Mesendoderm (in vitro differentiated cells): ENCODE measurements at regions not wholly inside any gene's neighbourhood (a gene's known extent, or its start where the extent isn't known, plus 50 kb on each side); places are given as distances from the start of the nearest gene placed in this dataset.
A peak's percentile ranks its signal among the peaks of the same experiment; 100 is the strongest.

Source experiments
- DNase-seq: peaks from one replicate; pipeline ENCODE4 v3.0.0; 2013
- H2AK5ac ChIP-seq: 2 replicates; pipeline ENCODE4 v1.6.1; 2013; ENCODE audit warnings: low read length, inconsistent platforms
- H2BK120ac ChIP-seq: 2 replicates; pipeline ENCODE4 v1.6.1; 2013; ENCODE audit warnings: low read depth, mild to moderate bottlenecking, low read length, moderate library complexity, mixed read lengths
- H2BK15ac ChIP-seq: replicated peaks from 2 replicates; pipeline ENCODE4 v1.6.1; 2013; ENCODE audit warnings: low read depth, mild to moderate bottlenecking, moderate library complexity
- H2BK5ac ChIP-seq: 2 replicates; pipeline ENCODE4 v1.6.1; 2013; ENCODE audit warnings: low read length, inconsistent platforms
- H3K18ac ChIP-seq: 2 replicates; pipeline ENCODE4 v1.6.1; 2013; ENCODE audit warnings: mild to moderate bottlenecking, low read length, mixed read lengths
- H3K23ac ChIP-seq: one replicate; pipeline ENCODE4 v1.6.1; 2013; ENCODE audit warnings: low read length
- H3K27ac ChIP-seq: 2 replicates; pipeline ENCODE4 v1.5.1; 2013; ENCODE audit warnings: low read depth, mild to moderate bottlenecking, inconsistent platforms, low read length, moderate library complexity
- H3K27me3 ChIP-seq: 2 replicates; pipeline ENCODE4 v1.6.1; 2013; ENCODE audit warnings: low read length, control low read depth, mild to moderate bottlenecking, inconsistent platforms; ENCODE audit not compliant: insufficient read depth, poor library complexity
- H3K36me3 ChIP-seq: 2 replicates; pipeline ENCODE4 v1.6.1; 2013; ENCODE audit warnings: low read length, inconsistent platforms; ENCODE audit not compliant: control insufficient read depth, insufficient read depth
- H3K4ac ChIP-seq: one replicate; pipeline ENCODE4 v1.6.1; 2013; ENCODE audit warnings: low read depth, mild to moderate bottlenecking, low read length, moderate library complexity
- H3K4me1 ChIP-seq: 2 replicates; pipeline ENCODE4 v1.6.1; 2013; ENCODE audit warnings: low read depth, low read length, inconsistent platforms; ENCODE audit not compliant: control insufficient read depth
- H3K4me2 ChIP-seq: 2 replicates; pipeline ENCODE4 v1.6.1; 2013; ENCODE audit warnings: low read length
- H3K4me3 ChIP-seq: 2 replicates; pipeline ENCODE4 v1.5.1; 2013; ENCODE audit warnings: mild to moderate bottlenecking, low read length
- H3K56ac ChIP-seq: one replicate; pipeline ENCODE4 v1.6.1; 2013; ENCODE audit warnings: low read length
- H3K79me1 ChIP-seq: 2 replicates; pipeline ENCODE4 v1.6.1; 2013; ENCODE audit warnings: low read length, inconsistent platforms
- H3K79me2 ChIP-seq: 2 replicates; pipeline ENCODE4 v1.6.1; 2013; ENCODE audit warnings: mild to moderate bottlenecking, low read length; ENCODE audit not compliant: control insufficient read depth, insufficient read depth
- H3K9ac ChIP-seq: 2 replicates; pipeline ENCODE4 v1.6.1; 2013; ENCODE audit warnings: low read length, inconsistent platforms
- H4K5ac ChIP-seq: one replicate; pipeline ENCODE4 v1.6.1; 2013; ENCODE audit warnings: low read length
- H4K8ac ChIP-seq: one replicate; pipeline ENCODE4 v1.6.1; 2013; ENCODE audit warnings: low read depth, mild to moderate bottlenecking, control low read depth, low read length, moderate library complexity
- WGBS: extraction: QIAGEN DNeasy Blood & Tissue Kit; methylation state at CpG from one replicate; pipeline ENCODE4 v1.1.7; 2013; ENCODE audit warnings: low lambda C conversion rate, missing lambda C conversion rate; ENCODE audit not compliant: insufficient coverage; ENCODE audit errors: extremely low coverage; 5-methylcytosine and 5-hydroxymethylcytosine counted together

GRCh38 chr4:18234108-18234507 is 212.6 kb upstream of the LCORL start:
- Histone ChIP-seq H3K18ac (no peak overlapping the region), H2BK5ac (no peak overlapping the region), H4K8ac (no peak overlapping the region), H3K4me3 (no peak overlapping the region), H3K4me2 (no peak overlapping the region), H3K23ac (no peak overlapping the region), H3K4ac (no peak overlapping the region), H4K5ac (no peak overlapping the region), H3K27me3 (no peaks in the 10 kb centered on the region), H3K4me1 (no peaks in the 10 kb centered on the region), H3K79me2 (no peaks in the 10 kb centered on the region), H3K36me3 (no peaks in the 10 kb centered on the region), H2AK5ac (no peak overlapping the region), H3K27ac (no peak overlapping the region), H2BK120ac (no peak overlapping the region), H3K56ac (no peak overlapping the region), H2BK15ac (no peak overlapping the region), H3K9ac (no peak overlapping the region), H3K79me1 (no peaks in the 10 kb centered on the region)
- no peak for DNase-seq

- no peak overlapping the region for H3K18ac ChIP-seq
- no peak overlapping the region for H4K8ac ChIP-seq
- no peak for DNase-seq
- no CpG with 5 or more reads among the region's 1 CpG for WGBS
- H2BK5ac ChIP-seq, result no peak overlapping the region
- H2BK15ac ChIP-seq, result no peak overlapping the region
- H3K27ac ChIP-seq, result no peak overlapping the region
- no peak overlapping the region for H3K23ac ChIP-seq
- no peak overlapping the region for H3K4me3 ChIP-seq
- H3K4me1 ChIP-seq, result no peaks in the 10 kb centered on the region
- no peak overlapping the region for H2AK5ac ChIP-seq
- H3K27me3 ChIP-seq, result no peaks in the 10 kb centered on the region
- H3K4me2 ChIP-seq, result no peak overlapping the region
- H3K79me2 ChIP-seq, result no peaks in the 10 kb centered on the region
- no peak overlapping the region for H3K4ac ChIP-seq
- no peaks in the 10 kb centered on the region for H3K36me3 ChIP-seq
- no peak overlapping the region for H4K5ac ChIP-seq
- no peak overlapping the region for H3K56ac ChIP-seq
- no peaks in the 10 kb centered on the region for H3K79me1 ChIP-seq
- no peak overlapping the region for H2BK120ac ChIP-seq
- H3K9ac ChIP-seq, result no peak overlapping the region
Observed at GRCh38 chr4:18231726-18232125, 210.2 kb upstream of the LCORL start.

GRCh38 chr4:18227880-18228279 is 206.3 kb upstream of the LCORL start:
- WGBS, result no CpG with 5 or more reads among the region's 1 CpG
- Histone ChIP-seq H3K27ac (no peak overlapping the region), H3K18ac (no peak overlapping the region), H3K27me3 (no peaks in the 10 kb centered on the region), H3K4me3 (no peak overlapping the region), H3K9ac (no peak overlapping the region), H3K79me2 (no peaks in the 10 kb centered on the region), H2BK15ac (no peak overlapping the region), H4K8ac (no peak overlapping the region), H3K56ac (no peak overlapping the region), H3K23ac (no peak overlapping the region), H4K5ac (no peak overlapping the region), H2BK5ac (no peak overlapping the region), H3K4ac (no peak overlapping the region), H3K4me2 (no peak overlapping the region), H3K79me1 (no peaks in the 10 kb centered on the region), H3K36me3 (no peaks in the 10 kb centered on the region), H2AK5ac (no peak overlapping the region), H3K4me1 (no peaks in the 10 kb centered on the region), H2BK120ac (no peak overlapping the region)
- no peak for DNase-seq

- Histone ChIP-seq H3K4me1 (no peaks in the 10 kb centered on the region), H3K4me2 (no peak overlapping the region), H2BK5ac (no peak overlapping the region), H3K79me2 (no peaks in the 10 kb centered on the region), H2BK15ac (no peak overlapping the region), H3K23ac (no peak overlapping the region), H3K27ac (no peak overlapping the region), H3K56ac (no peak overlapping the region), H2BK120ac (no peak overlapping the region), H3K79me1 (no peaks in the 10 kb centered on the region), H3K36me3 (no peaks in the 10 kb centered on the region), H3K4ac (no peak overlapping the region), H3K27me3 (no peaks in the 10 kb centered on the region), H3K9ac (no peak overlapping the region), H3K4me3 (no peak overlapping the region), H2AK5ac (no peak overlapping the region), H3K18ac (no peak overlapping the region), H4K5ac (no peak overlapping the region), H4K8ac (no peak overlapping the region)
- no CpG with 5 or more reads among the region's 5 CpGs for WGBS
- peak; percentile 46 for DNase-seq
Observed at GRCh38 chr4:18214411-18215055, 193.0 kb upstream of the LCORL start.

- Histone ChIP-seq H3K79me1 (no peaks in the 10 kb centered on the region), H3K23ac (no peak overlapping the region), H3K36me3 (no peaks in the 10 kb centered on the region), H3K18ac (no peak overlapping the region), H3K56ac (no peak overlapping the region), H2BK120ac (no peak overlapping the region), H3K79me2 (no peaks in the 10 kb centered on the region), H2BK15ac (no peak overlapping the region), H3K4me2 (no peak overlapping the region), H3K27ac (no peak overlapping the region), H4K8ac (no peak overlapping the region), H3K27me3 (no peaks in the 10 kb centered on the region), H2AK5ac (no peak overlapping the region), H3K9ac (no peak overlapping the region), H4K5ac (no peak overlapping the region), H2BK5ac (no peak overlapping the region), H3K4me1 (no peaks in the 10 kb centered on the region), H3K4me3 (no peak overlapping the region), H3K4ac (no peak overlapping the region)
- no CpG with 5 or more reads among the region's 3 CpGs for WGBS
- DNase-seq, result no peak
Observed at GRCh38 chr4:18213576-18214198, 192.1 kb upstream of the LCORL start.

GRCh38 chr4:18209448-18209847 is 187.9 kb upstream of the LCORL start:
- H3K56ac ChIP-seq, result no peak overlapping the region
- no peak overlapping the region for H2BK120ac ChIP-seq
- H3K79me2 ChIP-seq, result no peaks in the 10 kb centered on the region
- no peak overlapping the region for H2BK15ac ChIP-seq
- DNase-seq, result no peak
- no peak overlapping the region for H3K4me3 ChIP-seq
- no peak overlapping the region for H4K5ac ChIP-seq
- no peak overlapping the region for H2AK5ac ChIP-seq
- no peaks in the 10 kb centered on the region for H3K27me3 ChIP-seq
- H3K9ac ChIP-seq, result no peak overlapping the region
- no peak overlapping the region for H3K23ac ChIP-seq
- H3K27ac ChIP-seq, result no peak overlapping the region
- no peak overlapping the region for H2BK5ac ChIP-seq
- H4K8ac ChIP-seq, result no peak overlapping the region
- H3K4ac ChIP-seq, result no peak overlapping the region
- H3K79me1 ChIP-seq, result no peaks in the 10 kb centered on the region
- no peaks in the 10 kb centered on the region for H3K36me3 ChIP-seq
- H3K4me2 ChIP-seq, result no peak overlapping the region
- H3K18ac ChIP-seq, result no peak overlapping the region
- no peaks in the 10 kb centered on the region for H3K4me1 ChIP-seq
